NT2/D1 (cell line): ENCODE measurements at regions not wholly inside any gene's neighbourhood (a gene's known extent, or its start where the extent isn't known, plus 50 kb on each side); places are given as distances from the start of the nearest gene placed in this dataset.

Experiments
- DNase-seq: peaks from one replicate; pipeline ENCODE4 v3.0.0-alpha.2; 2011; ENCODE audit warnings: low read depth, low spot score
- H3K27me3 ChIP-seq: 2 replicates; pipeline ENCODE4 v1.6.0; 2011; ENCODE audit warnings: mild to moderate bottlenecking; ENCODE audit not compliant: insufficient read length, insufficient read depth
- H3K36me3 ChIP-seq: 2 replicates; pipeline ENCODE4 v1.6.1; 2011; ENCODE audit warnings: mild to moderate bottlenecking, low read length, mixed read lengths; ENCODE audit not compliant: insufficient read depth, insufficient read length
- H3K4me1 ChIP-seq: 2 replicates; pipeline ENCODE4 v1.5.1; 2011; ENCODE audit not compliant: insufficient read depth, insufficient read length
- H3K4me3 ChIP-seq: 2 replicates; pipeline ENCODE4 v1.5.1; 2011; ENCODE audit warnings: low read depth; ENCODE audit not compliant: insufficient read length
- H3K9ac ChIP-seq: 2 replicates; pipeline ENCODE4 v1.6.0; 2011; ENCODE audit warnings: low read depth; ENCODE audit not compliant: insufficient read length
- H3K9me3 ChIP-seq: 2 replicates; pipeline ENCODE4 v1.5.1; 2011; ENCODE audit warnings: mild to moderate bottlenecking, low read length; ENCODE audit not compliant: insufficient read depth
- SUZ12 ChIP-seq: IDR thresholded peaks from 2 replicates; pipeline ENCODE4 v1.6.1; 2011; ENCODE audit not compliant: insufficient read length, insufficient read depth; ENCODE audit errors: extremely low read depth
- YY1 ChIP-seq: IDR thresholded peaks from 2 replicates; pipeline ENCODE4 v1.6.1; 2011; ENCODE audit not compliant: insufficient read length, insufficient read depth
- ZNF274 ChIP-seq: IDR thresholded peaks from 2 replicates; pipeline ENCODE4 v1.6.1; 2011; ENCODE audit warnings: mild to moderate bottlenecking, low read depth, low read length

- Histone ChIP-seq H3K9me3 (peaks cover 13% of the 10 kb centered on the region; the same call in 1 of the 2 replicates), H3K4me3 (no peak overlapping the region), H3K9ac (no peak overlapping the region), H3K4me1 (no peaks in the 10 kb centered on the region), H3K36me3 (no peaks in the 10 kb centered on the region), H3K27me3 (no peaks in the 10 kb centered on the region)
- TF ChIP-seq SUZ12 = no peak
- TF ChIP-seq ZNF274 = no peak
- TF ChIP-seq YY1 = no peak
- no peak for DNase-seq
Observed at GRCh38 chr1:98364544-98364943, 297.0 kb upstream of the SNX7 start.

GRCh38 chr1:98360864-98361263, 300.7 kb upstream of the SNX7 start:
- Histone ChIP-seq H3K27me3 (no peaks in the 10 kb centered on the region), H3K4me1 (no peaks in the 10 kb centered on the region), H3K4me3 (no peak overlapping the region), H3K9ac (no peak overlapping the region), H3K9me3 (peaks cover 13% of the 10 kb centered on the region; the same call in 1 of the 2 replicates), H3K36me3 (no peaks in the 10 kb centered on the region)
- DNase-seq = no peak
- TF ChIP-seq SUZ12 (no peak), ZNF274 (no peak), YY1 (no peak)

- Histone ChIP-seq H3K9ac (no peak overlapping the region), H3K27me3 (no peaks in the 10 kb centered on the region), H3K4me1 (no peaks in the 10 kb centered on the region), H3K4me3 (no peak overlapping the region), H3K36me3 (no peaks in the 10 kb centered on the region), H3K9me3 (no peaks in the 10 kb centered on the region)
- no peak for DNase-seq
- TF ChIP-seq YY1 (no peak), ZNF274 (no peak), SUZ12 (no peak)
Observed at GRCh38 chr1:98355656-98356383, 305.7 kb upstream of the SNX7 start.

GRCh38 chr1:98352378-98352777, 309.1 kb upstream of the SNX7 start:
- H3K4me1 ChIP-seq = no peaks in the 10 kb centered on the region
- H3K36me3 ChIP-seq = no peaks in the 10 kb centered on the region
- no peak overlapping the region for H3K9ac ChIP-seq
- H3K4me3 ChIP-seq = no peak overlapping the region
- H3K27me3 ChIP-seq = no peaks in the 10 kb centered on the region
- TF ChIP-seq ZNF274 = no peak
- no peak for TF ChIP-seq SUZ12
- no peak for TF ChIP-seq YY1
- DNase-seq = no peak
- no peaks in the 10 kb centered on the region for H3K9me3 ChIP-seq

GRCh38 chr1:98351561-98351960, 310.0 kb upstream of the SNX7 start:
- no peaks in the 10 kb centered on the region for H3K36me3 ChIP-seq
- no peak overlapping the region for H3K9ac ChIP-seq
- DNase-seq = no peak
- H3K27me3 ChIP-seq = no peaks in the 10 kb centered on the region
- TF ChIP-seq YY1 (no peak), ZNF274 (no peak), SUZ12 (no peak)
- H3K9me3 ChIP-seq = no peaks in the 10 kb centered on the region
- no peaks in the 10 kb centered on the region for H3K4me1 ChIP-seq
- no peak overlapping the region for H3K4me3 ChIP-seq

GRCh38 chr1:98345417-98345816, 316.1 kb upstream of the SNX7 start:
- H3K9me3 ChIP-seq = no peaks in the 10 kb centered on the region
- H3K27me3 ChIP-seq = no peaks in the 10 kb centered on the region
- H3K4me3 ChIP-seq = no peak overlapping the region
- TF ChIP-seq SUZ12 (no peak), YY1 (no peak), ZNF274 (no peak)
- no peaks in the 10 kb centered on the region for H3K36me3 ChIP-seq
- DNase-seq = no peak
- no peaks in the 10 kb centered on the region for H3K4me1 ChIP-seq
- no peak overlapping the region for H3K9ac ChIP-seq

GRCh38 chr1:98344731-98345130, 316.8 kb upstream of the SNX7 start:
- Histone ChIP-seq H3K4me1 (no peaks in the 10 kb centered on the region), H3K9ac (no peak overlapping the region), H3K36me3 (no peaks in the 10 kb centered on the region), H3K4me3 (no peak overlapping the region), H3K27me3 (no peaks in the 10 kb centered on the region), H3K9me3 (no peaks in the 10 kb centered on the region)
- TF ChIP-seq SUZ12 (no peak), YY1 (no peak), ZNF274 (no peak)
- DNase-seq = no peak

- no peak for DNase-seq
- Histone ChIP-seq H3K4me3 (no peak overlapping the region), H3K9ac (no peak overlapping the region), H3K27me3 (no peaks in the 10 kb centered on the region), H3K36me3 (no peaks in the 10 kb centered on the region), H3K4me1 (no peaks in the 10 kb centered on the region), H3K9me3 (no peaks in the 10 kb centered on the region)
- TF ChIP-seq YY1 (no peak), SUZ12 (no peak), ZNF274 (no peak)
Observed at GRCh38 chr1:98342566-98342965, 319.0 kb upstream of the SNX7 start.
